ENCODE measurements at regions not wholly inside any gene's neighbourhood (a gene's known extent, or its start where the extent isn't known, plus 50 kb on each side); places are given as distances from the start of the nearest gene placed in this dataset.
"Not testable (repeated sequence)": the region's sequence is repeated elsewhere in the genome, so short reads cannot be mapped to it uniquely, and the experiment has no call there.

DNA sequence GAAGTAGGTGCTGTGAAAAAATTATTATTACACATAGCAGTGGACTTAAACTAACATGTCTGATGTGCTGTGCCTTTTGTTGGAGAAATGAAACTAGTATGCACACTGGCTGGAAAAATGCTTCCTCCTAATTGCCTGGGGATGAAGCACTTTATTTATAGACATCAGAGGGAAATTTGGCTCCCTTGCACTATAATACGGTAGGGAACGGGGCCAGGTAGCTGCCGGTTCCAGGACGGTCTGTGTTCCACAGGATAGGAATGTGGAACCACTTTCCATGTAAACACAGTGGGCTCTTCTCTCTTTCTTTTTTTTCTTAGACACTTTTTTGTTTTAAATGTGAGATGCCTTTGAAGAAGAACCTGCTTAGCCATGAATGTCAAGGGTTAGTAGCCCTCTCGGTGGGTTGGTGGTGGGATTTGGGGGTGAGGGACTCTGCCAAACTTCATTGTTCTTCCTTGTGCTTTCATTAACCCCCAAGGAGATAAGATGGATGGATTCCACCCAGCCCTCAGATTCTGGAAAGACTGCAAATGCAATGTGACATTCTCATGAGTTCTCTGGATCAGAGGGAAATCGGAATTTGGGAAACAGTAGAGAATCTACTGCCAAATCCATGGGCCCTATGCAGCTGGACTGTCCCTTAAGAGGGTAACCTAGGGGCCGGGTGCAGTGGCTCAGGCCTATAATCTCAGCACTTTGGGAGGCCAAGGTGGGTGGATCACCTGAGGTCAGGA, 58.0 kb upstream of the GSC start:
- DNase-seq: peak in 1 of 4 donors; percentile 6
- TF ChIP-seq POLR2A (IDR thresholded peaks at IDR 0.05): no peak
- TF ChIP-seq, protein P1, sequence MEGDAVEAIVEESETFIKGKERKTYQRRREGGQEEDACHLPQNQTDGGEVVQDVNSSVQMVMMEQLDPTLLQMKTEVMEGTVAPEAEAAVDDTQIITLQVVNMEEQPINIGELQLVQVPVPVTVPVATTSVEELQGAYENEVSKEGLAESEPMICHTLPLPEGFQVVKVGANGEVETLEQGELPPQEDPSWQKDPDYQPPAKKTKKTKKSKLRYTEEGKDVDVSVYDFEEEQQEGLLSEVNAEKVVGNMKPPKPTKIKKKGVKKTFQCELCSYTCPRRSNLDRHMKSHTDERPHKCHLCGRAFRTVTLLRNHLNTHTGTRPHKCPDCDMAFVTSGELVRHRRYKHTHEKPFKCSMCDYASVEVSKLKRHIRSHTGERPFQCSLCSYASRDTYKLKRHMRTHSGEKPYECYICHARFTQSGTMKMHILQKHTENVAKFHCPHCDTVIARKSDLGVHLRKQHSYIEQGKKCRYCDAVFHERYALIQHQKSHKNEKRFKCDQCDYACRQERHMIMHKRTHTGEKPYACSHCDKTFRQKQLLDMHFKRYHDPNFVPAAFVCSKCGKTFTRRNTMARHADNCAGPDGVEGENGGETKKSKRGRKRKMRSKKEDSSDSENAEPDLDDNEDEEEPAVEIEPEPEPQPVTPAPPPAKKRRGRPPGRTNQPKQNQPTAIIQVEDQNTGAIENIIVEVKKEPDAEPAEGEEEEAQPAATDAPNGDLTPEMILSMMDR (IDR thresholded peaks at IDR 0.05): no peak
- WGBS, 2 donors: 61 to 64% methylated on average over 7 of the region's 7 CpGs
- Histone ChIP-seq H3K27ac (no peak overlapping the region), H3K4me3 (no peak overlapping the region), H3K36me3 (replicated peaks in 1 of 2; ENCODE audit: insufficient read depth in 1 of 2, low read depth in 2 of 2) (no peaks in the 10 kb centered on the region), H3K4me1 (no peaks in the 10 kb centered on the region), H3K9me3 (no peaks in the 10 kb centered on the region), H3K27me3 (no peaks in the 10 kb centered on the region)
- intact Hi-C loops (cut with DNase I): no loop called here
- no peak for ATAC-seq

DNA sequence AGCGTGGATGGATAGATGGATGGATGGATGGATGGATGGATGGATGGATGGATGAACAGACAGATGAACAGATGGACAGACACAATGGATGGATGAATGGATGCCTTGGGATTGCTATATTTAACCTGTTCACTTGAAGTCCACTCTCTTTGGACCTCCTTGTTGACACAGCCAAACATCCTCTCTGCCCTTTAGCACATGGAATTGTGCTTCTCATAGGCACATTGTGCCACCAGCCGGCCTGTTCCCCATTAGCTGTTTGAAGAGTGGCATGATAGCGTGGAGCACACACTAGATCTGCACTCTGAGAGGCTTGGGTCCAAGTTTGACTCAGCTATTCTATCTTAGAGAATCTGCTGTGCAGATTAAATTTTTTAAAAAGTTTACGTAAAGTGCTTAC, 56.9 kb upstream of the GSC start:
- 72 to 73% methylated on average over 4 of the region's 4 CpGs for WGBS, 2 donors
- Histone ChIP-seq H3K4me1 (no peaks in the 10 kb centered on the region), H3K36me3 (replicated peaks in 1 of 2; ENCODE audit: insufficient read depth in 1 of 2, low read depth in 2 of 2) (no peaks in the 10 kb centered on the region), H3K27ac (no peak overlapping the region), H3K9me3 (no peaks in the 10 kb centered on the region), H3K4me3 (no peak overlapping the region), H3K27me3 (no peaks in the 10 kb centered on the region)
- intact Hi-C loops (cut with DNase I): no loop called here
- TF ChIP-seq, protein P1 (IDR thresholded peaks at IDR 0.05): no peak
- no peak for TF ChIP-seq POLR2A (IDR thresholded peaks at IDR 0.05)
- no peak for ATAC-seq
- no peak for DNase-seq

DNA sequence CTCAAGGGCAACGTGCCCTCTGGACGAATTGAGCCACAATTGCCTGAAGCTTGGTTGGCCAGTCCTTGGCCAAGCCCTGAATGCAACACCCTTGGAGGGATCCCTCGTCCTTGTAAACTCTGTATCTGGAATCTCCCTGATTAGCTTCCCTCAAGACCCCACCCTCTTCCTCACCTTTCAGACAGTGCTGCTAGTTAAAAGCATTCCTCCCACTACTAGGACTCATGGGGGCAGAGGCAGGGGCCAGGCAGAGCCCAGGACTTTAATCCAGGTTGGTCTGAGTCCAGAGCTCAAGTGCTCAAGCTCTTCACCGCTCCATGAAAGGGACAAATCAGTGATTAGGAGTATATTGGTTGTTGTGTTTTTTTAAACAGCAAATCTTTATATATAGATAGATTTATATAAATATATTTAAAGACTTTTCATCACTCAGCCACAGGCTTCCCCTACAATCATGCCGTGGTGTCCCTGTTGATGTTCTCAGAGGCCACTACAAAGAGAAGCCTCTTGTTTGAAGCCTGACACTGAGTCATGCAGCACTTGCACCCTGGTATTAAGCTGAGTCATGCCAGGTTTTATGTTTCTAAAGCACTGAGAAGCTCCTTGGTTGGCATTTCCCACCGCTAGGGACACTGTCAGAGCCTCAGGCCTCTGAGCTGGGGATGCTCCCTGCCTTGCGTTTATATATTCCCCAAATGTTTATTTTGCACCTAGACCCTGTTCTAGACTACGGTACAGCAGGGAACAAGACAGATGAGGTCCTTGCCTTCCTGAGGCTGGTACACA, 53.8 kb upstream of the GSC start:
- WGBS, 2 donors: 72 to 80% methylated on average over 8 of the region's 8 CpGs
- DNase-seq (no peak), ATAC-seq (no peak)
- no peak for TF ChIP-seq POLR2A (IDR thresholded peaks at IDR 0.05)
- TF ChIP-seq, protein P1 (IDR thresholded peaks at IDR 0.05): no peak
- Histone ChIP-seq H3K4me1 (no peaks in the 10 kb centered on the region), H3K9me3 (peaks cover 0 to 3% (median 0%) of the 10 kb centered on the region in 3 donors), H3K4me3 (no peak overlapping the region), H3K36me3 (replicated peaks in 1 of 2; ENCODE audit: insufficient read depth in 1 of 2, low read depth in 2 of 2) (no peaks in the 10 kb centered on the region), H3K27me3 (no peaks in the 10 kb centered on the region), H3K27ac (no peak overlapping the region)
- intact Hi-C loops (cut with DNase I): no loop called here

DNA sequence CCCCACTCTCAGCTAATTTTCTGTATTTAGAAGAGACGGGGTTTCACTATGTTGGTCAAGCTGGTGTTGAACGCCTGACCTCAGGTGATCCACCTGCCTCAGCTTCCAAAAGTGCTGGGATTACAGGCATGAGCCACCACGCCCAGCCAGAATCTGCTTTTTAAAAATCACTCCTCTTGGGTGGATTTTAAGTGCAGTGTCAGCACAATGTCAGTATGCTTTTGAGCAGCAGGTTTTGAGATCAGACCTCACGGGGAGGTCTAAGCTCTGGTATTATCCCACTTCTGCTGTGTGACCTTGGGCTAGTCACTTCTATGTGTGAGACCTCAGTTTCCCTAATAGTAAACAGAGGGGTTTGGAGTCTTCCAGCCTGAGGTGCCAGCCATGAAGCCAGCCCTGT, 51.8 kb upstream of the GSC start:
- Histone ChIP-seq H3K9me3 (peaks cover 0 to 7% (median 0%) of the 10 kb centered on the region in 3 donors), H3K27ac (no peak overlapping the region), H3K4me1 (no peaks in the 10 kb centered on the region), H3K4me3 (no peak overlapping the region), H3K27me3 (no peaks in the 10 kb centered on the region), H3K36me3 (replicated peaks in 1 of 2; ENCODE audit: insufficient read depth in 1 of 2, low read depth in 2 of 2) (no peaks in the 10 kb centered on the region)
- WGBS, 2 donors: 75 to 79% methylated on average over 4 of the region's 4 CpGs
- intact Hi-C loops (cut with DNase I): no loop called here
- no peak for DNase-seq
- no peak for ATAC-seq
- TF ChIP-seq, protein P1 (IDR thresholded peaks at IDR 0.05): no peak
- TF ChIP-seq POLR2A (IDR thresholded peaks at IDR 0.05): no peak

DNA sequence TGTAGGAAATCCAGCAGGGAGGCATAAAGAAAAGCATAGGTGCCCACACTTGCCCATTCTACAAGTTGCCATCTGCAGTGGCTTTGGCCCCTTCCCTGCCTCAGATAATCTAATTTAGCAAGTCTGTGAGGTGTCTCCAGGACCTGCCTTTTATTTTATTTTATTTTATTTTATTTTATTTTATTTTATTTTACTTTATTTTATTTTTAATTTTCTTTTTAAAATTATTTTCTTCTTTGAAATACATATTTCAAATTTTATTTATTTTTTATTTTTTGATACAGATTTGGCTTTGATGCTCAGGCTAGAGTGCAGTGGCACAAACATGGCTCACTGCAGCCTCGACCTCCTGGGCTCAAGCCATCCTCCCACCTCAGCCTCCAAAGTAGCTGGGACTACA, 51.0 kb upstream of the GSC start:
- not testable (repeated sequence) for ATAC-seq, DNase-seq

More for the DNA sequence above, 51.0 kb upstream of the GSC start:
- H3K36me3 ChIP-seq (replicated peaks in 1 of 2; ENCODE audit: insufficient read depth in 1 of 2, low read depth in 2 of 2); H3K4me3 ChIP-seq; H3K4me1 ChIP-seq; H3K27me3 ChIP-seq; intact Hi-C loops (cut with DNase I); H3K9me3 ChIP-seq; H3K27ac ChIP-seq: not testable (repeated sequence)
- WGBS, 2 donors: 88 to 100% methylated on average over 1 of the region's 1 CpG
